OCI-LY1 (cell line): ENCODE measurements at regions not wholly inside any gene's neighbourhood (a gene's known extent, or its start where the extent isn't known, plus 50 kb on each side); places are given as distances from the start of the nearest gene placed in this dataset.

Experiments used
- H2AFZ ChIP-seq: fragments of 200-600 bp; sonication (generic), shearing (Covaris generic); 2 replicates; pipeline ENCODE4 v1.6.0; 2014; ENCODE audit warnings: antibody characterized with exemption, mild to moderate bottlenecking, low read length
- H3F3A ChIP-seq: fragments of 200-600 bp; sonication (generic), shearing (Covaris generic); 2 replicates; pipeline ENCODE4 v1.6.0; 2014; ENCODE audit warnings: mild to moderate bottlenecking, antibody characterized with exemption, low read length, moderate library complexity; ENCODE audit not compliant: insufficient read depth
- H3K27ac ChIP-seq: fragments of 200-600 bp; sonication (generic); 2 replicates; pipeline ENCODE4 v1.5.1; 2014; ENCODE audit warnings: low read length, mixed run types, mild to moderate bottlenecking, low read depth; ENCODE audit not compliant: poor library complexity, severe bottlenecking
- H3K27me3 ChIP-seq: fragments of 200-600 bp; sonication (generic); 2 replicates; pipeline ENCODE4 v1.6.0; 2014; ENCODE audit warnings: antibody characterized with exemption, mild to moderate bottlenecking, low read length, moderate library complexity; ENCODE audit not compliant: insufficient read depth
- H3K36me3 ChIP-seq: fragments of 200-600 bp; sonication (generic); 2 replicates; pipeline ENCODE4 v1.6.1; 2014; ENCODE audit warnings: mild to moderate bottlenecking, antibody characterized with exemption, low read length, moderate library complexity, mixed read lengths; ENCODE audit not compliant: insufficient read depth
- H3K4me1 ChIP-seq: fragments of 200-600 bp; sonication (generic); 2 replicates; pipeline ENCODE4 v1.5.1; 2014; ENCODE audit warnings: mild to moderate bottlenecking, low read length, moderate library complexity; ENCODE audit not compliant: insufficient read depth, severe bottlenecking
- H3K4me2 ChIP-seq: fragments of 200-600 bp; sonication (generic), shearing (Covaris generic); 2 replicates; pipeline ENCODE4 v1.6.1; 2014; ENCODE audit warnings: low read length
- H3K4me3 ChIP-seq: fragments of 200-600 bp; sonication (generic); 2 replicates; pipeline ENCODE4 v1.5.1; 2014; ENCODE audit warnings: low read length, low read depth, mild to moderate bottlenecking, mixed read lengths; ENCODE audit not compliant: poor library complexity, severe bottlenecking
- H3K79me2 ChIP-seq: fragments of 200-600 bp; shearing (Covaris generic); 2 replicates; pipeline ENCODE4 v1.6.1; 2016; ENCODE audit warnings: mixed run types, low read length, mixed read lengths; ENCODE audit not compliant: insufficient read depth
- H3K9ac ChIP-seq: fragments of 200-600 bp; sonication (generic), shearing (Covaris generic); 2 replicates; pipeline ENCODE4 v1.6.1; 2014; ENCODE audit warnings: mild to moderate bottlenecking, low read length, mixed read lengths
- H3K9me2 ChIP-seq: fragments of 200-600 bp; sonication (generic), shearing (Covaris generic); 2 replicates; pipeline ENCODE4 v1.6.1; 2014; ENCODE audit warnings: low read depth, mild to moderate bottlenecking, low read length, mixed read lengths
- H3K9me3 ChIP-seq: fragments of 200-600 bp; shearing (Covaris generic); 2 replicates; pipeline ENCODE4 v1.6.1; 2014; ENCODE audit warnings: low read length, mixed read lengths
- H4K20me1 ChIP-seq: fragments of 200-600 bp; sonication (generic), shearing (Covaris generic); 2 replicates; pipeline ENCODE4 v1.6.0; 2016; ENCODE audit warnings: mild to moderate bottlenecking, low read length; ENCODE audit not compliant: insufficient read depth
- CTCF ChIP-seq: fragments of 200-600 bp; sonication (generic), shearing (Covaris generic); IDR thresholded peaks from 2 replicates; pipeline ENCODE4 v1.5.1; 2017; ENCODE audit warnings: mild to moderate bottlenecking, antibody characterized with exemption, low read length, moderate library complexity, mixed read lengths
- EZH2 ChIP-seq: fragments of 200-600 bp; sonication (generic), shearing (Covaris generic); IDR thresholded peaks from 2 replicates; pipeline ENCODE4 v1.8.0; 2017; ENCODE audit warnings: borderline replicate concordance, mixed run types, mild to moderate bottlenecking, antibody characterized with exemption, low read length, moderate library complexity, mixed read lengths

DNA sequence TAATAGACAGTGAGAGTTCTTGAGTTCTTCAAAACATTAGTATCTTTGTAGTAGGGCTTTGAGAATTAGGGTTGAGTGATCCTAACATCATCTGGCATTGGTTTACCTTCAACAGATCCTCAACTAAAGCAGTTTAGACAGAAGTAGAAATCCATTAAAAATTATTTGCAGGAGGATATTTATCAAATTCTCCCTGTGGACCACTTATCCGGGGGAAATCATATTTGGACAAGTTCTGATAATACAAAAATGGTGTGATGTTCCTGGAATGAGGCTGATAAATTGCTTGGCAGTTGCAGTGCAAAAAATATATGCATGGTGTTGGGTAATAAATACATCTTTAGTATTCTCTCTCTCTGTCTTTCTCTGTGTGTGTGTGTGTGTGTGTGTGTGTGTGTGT is 115.1 kb upstream of the CHODL start:
- Histone ChIP-seq H3K4me3 (no peak overlapping the region), H3K27me3 (no peaks in the 10 kb centered on the region), H3K4me1 (no peaks in the 10 kb centered on the region), H3K4me2 (no peak overlapping the region), H4K20me1 (no peaks in the 10 kb centered on the region), H3K36me3 (no peaks in the 10 kb centered on the region), H3K9me3 (no peaks in the 10 kb centered on the region), H3K9me2 (no peaks in the 10 kb centered on the region), H3K79me2 (no peaks in the 10 kb centered on the region), H3K27ac (no peak overlapping the region), H3F3A (no peaks in the 10 kb centered on the region), H2AFZ (no peak overlapping the region), H3K9ac (no peak overlapping the region)
- no peak for TF ChIP-seq CTCF
- no peak for TF ChIP-seq EZH2

GRCh38 chr21:18118566-18118965 is 126.1 kb upstream of the CHODL start:
- H3F3A ChIP-seq: no peaks in the 10 kb centered on the region
- H2AFZ ChIP-seq: no peak overlapping the region
- H3K9me2 ChIP-seq: no peaks in the 10 kb centered on the region
- no peaks in the 10 kb centered on the region for H3K79me2 ChIP-seq
- H3K9ac ChIP-seq: no peak overlapping the region
- TF ChIP-seq EZH2 (no peak), CTCF (no peak)
- H3K27ac ChIP-seq: no peak overlapping the region
- H3K4me3 ChIP-seq: no peak overlapping the region
- no peaks in the 10 kb centered on the region for H3K36me3 ChIP-seq
- no peaks in the 10 kb centered on the region for H3K27me3 ChIP-seq
- H3K4me1 ChIP-seq: no peaks in the 10 kb centered on the region
- H3K4me2 ChIP-seq: no peak overlapping the region
- H4K20me1 ChIP-seq: no peaks in the 10 kb centered on the region
- H3K9me3 ChIP-seq: no peaks in the 10 kb centered on the region

GRCh38 chr21:18117176-18117575 is 127.5 kb upstream of the CHODL start:
- H2AFZ ChIP-seq: no peak overlapping the region
- H3F3A ChIP-seq: no peaks in the 10 kb centered on the region

More at GRCh38 chr21:18117176-18117575, 127.5 kb upstream of the CHODL start:
- Histone ChIP-seq H3K27me3 (no peaks in the 10 kb centered on the region), H3K79me2 (no peaks in the 10 kb centered on the region), H3K9me2 (no peaks in the 10 kb centered on the region), H3K27ac (no peak overlapping the region), H3K4me2 (no peak overlapping the region), H3K4me1 (no peaks in the 10 kb centered on the region), H3K36me3 (no peaks in the 10 kb centered on the region), H4K20me1 (no peaks in the 10 kb centered on the region), H3K4me3 (no peak overlapping the region), H3K9ac (no peak overlapping the region), H3K9me3 (no peaks in the 10 kb centered on the region)
- TF ChIP-seq EZH2 (no peak), CTCF (no peak)
